Activated T-helper 1 cell treated with anti-CD3 and anti-CD28 coated beads, Interleukin-12 subunit alpha, Interleukin-12 subunit beta, Interleukin-2, Interleukin-4 antibody, amounts not matched to agents 30 ng/mL and 10 ng/mL and 1 ng/mL, durations not matched to agents 14 hours and 24 hours and 36 hours (primary cell): ENCODE measurements at regions not wholly inside any gene's neighbourhood (a gene's known extent, or its start where the extent isn't known, plus 50 kb on each side); places are given as distances from the start of the nearest gene placed in this dataset.
"Not testable (repeated sequence)": the region's sequence is repeated elsewhere in the genome, so short reads cannot be mapped to it uniquely, and the experiment has no call there.

Source experiments
- DNase-seq: peaks from one replicate; pipeline ENCODE4 v3.0.0; 2021; ENCODE audit warnings: low spot score
- H3K27ac Mint-ChIP-seq: one replicate; pipeline ENCODE4 v1.8.0; 2021; ENCODE audit warnings: mild to moderate bottlenecking, mixed read lengths
- H3K27me3 Mint-ChIP-seq: one replicate; pipeline ENCODE4 v1.8.0; 2022; ENCODE audit warnings: mild to moderate bottlenecking, moderate library complexity, mixed read lengths; ENCODE audit not compliant: insufficient read depth
- H3K36me3 Mint-ChIP-seq: one replicate; pipeline ENCODE4 v1.8.0; 2021; ENCODE audit warnings: low read depth, mixed read lengths
- H3K4me1 Mint-ChIP-seq: one replicate; pipeline ENCODE4 v1.8.0; 2021; ENCODE audit warnings: low read depth, mixed read lengths
- H3K4me3 Mint-ChIP-seq: one replicate; pipeline ENCODE4 v1.8.0; 2021; ENCODE audit warnings: mild to moderate bottlenecking, moderate library complexity, mixed read lengths
- H3K9me3 Mint-ChIP-seq: one replicate; pipeline ENCODE4 v1.8.0; 2021; ENCODE audit warnings: mixed read lengths
- intact Hi-C: fragments of 100-400 bp; cut with micrococcal nuclease; formaldehyde crosslinking; loops from one replicate; pipeline ENCODE4 v1.15.1; 2024

- Mint-ChIP-seq H3K4me3 (no peak overlapping the region), H3K4me1 (peaks cover 29% of the 10 kb centered on the region), H3K27me3 (no peaks in the 10 kb centered on the region), H3K27ac (no peak overlapping the region), H3K9me3 (no peaks in the 10 kb centered on the region), H3K36me3 (no peaks in the 10 kb centered on the region)
- DNase-seq: no peak
- intact Hi-C loops: no loop called here
Measured at GRCh38 chr6:118739696-118740353, 88.4 kb upstream of the CEP85L start.

DNA sequence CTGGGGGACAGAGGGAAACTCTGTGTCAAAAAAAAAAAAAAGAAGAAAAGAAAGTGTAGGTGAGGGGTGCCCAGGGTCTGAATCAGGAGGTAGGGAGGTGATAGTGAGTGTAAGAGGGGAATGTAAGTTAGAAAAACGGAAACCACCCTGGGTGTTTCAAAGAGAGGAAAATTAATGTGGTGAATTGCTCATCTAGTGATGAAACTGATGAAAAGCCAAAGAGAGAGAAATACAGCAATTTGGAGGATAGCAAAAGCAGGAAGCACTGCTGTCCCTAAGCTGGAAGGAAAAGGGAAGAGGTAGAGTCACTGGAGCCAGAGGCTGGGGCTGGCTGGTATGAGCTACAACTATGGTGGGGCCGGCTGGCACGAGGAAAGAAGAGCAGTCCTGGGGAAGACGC lies 85.0 kb upstream of the CEP85L start:
- H3K9me3 Mint-ChIP-seq: no peaks in the 10 kb centered on the region
- H3K27ac Mint-ChIP-seq: peak overlapping the region; percentile 65
- H3K27me3 Mint-ChIP-seq: no peaks in the 10 kb centered on the region
- intact Hi-C loops: loop anchor here (1.0 to 2.0 kb wide), 2 partner anchors 10 to 32 kb away; no protein-coding TSS in a partner anchor
- H3K4me3 Mint-ChIP-seq: no peak overlapping the region
- no peak for DNase-seq
- no peaks in the 10 kb centered on the region for H3K36me3 Mint-ChIP-seq
- H3K4me1 Mint-ChIP-seq: peaks cover 35% of the 10 kb centered on the region

DNA sequence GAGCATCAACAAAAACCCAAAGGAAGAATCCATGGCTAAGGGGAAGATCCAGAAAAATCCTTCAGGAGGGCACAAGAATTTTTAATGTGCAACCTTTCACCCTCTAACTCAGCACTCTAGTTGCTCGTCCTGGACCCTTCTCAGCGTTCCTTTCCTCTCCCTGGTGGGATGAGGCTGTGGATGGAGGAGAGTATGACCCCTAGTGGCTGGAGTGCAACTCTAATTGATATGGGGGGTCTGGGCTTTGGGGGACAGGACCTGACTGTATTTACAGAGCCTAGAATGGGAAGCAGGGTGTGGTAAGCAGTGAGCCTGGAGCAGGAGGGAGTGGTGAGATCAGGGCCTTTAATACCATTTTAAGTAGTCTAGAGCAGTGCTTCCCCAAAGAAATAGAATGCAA lies 83.9 kb upstream of the CEP85L start:
- Mint-ChIP-seq H3K4me3 (no peak overlapping the region), H3K4me1 (peaks cover 35% of the 10 kb centered on the region), H3K9me3 (no peaks in the 10 kb centered on the region), H3K27me3 (no peaks in the 10 kb centered on the region), H3K36me3 (no peaks in the 10 kb centered on the region), H3K27ac (peak overlapping the region; percentile 45)
- no peak for DNase-seq
- intact Hi-C loops: no loop called here

GRCh38 chr6:118725944-118726343 lies 74.6 kb upstream of the CEP85L start:
- Mint-ChIP-seq H3K27me3 (peaks cover 2% of the 10 kb centered on the region), H3K4me3 (peak overlapping the region; percentile 50), H3K36me3 (no peaks in the 10 kb centered on the region), H3K27ac (peak overlapping the region; percentile 86), H3K4me1 (peaks cover 40% of the 10 kb centered on the region), H3K9me3 (no peaks in the 10 kb centered on the region)
- DNase-seq: peak; percentile 28
- intact Hi-C loops: loop anchor here (1.0 to 2.0 kb wide), 8 partner anchors 10 to 117 kb away; no protein-coding TSS in a partner anchor

- Mint-ChIP-seq H3K27me3 (peaks cover 2% of the 10 kb centered on the region), H3K4me3 (peak overlapping the region; percentile 46), H3K4me1 (peaks cover 56% of the 10 kb centered on the region), H3K27ac (peak overlapping the region; percentile 40), H3K36me3 (no peaks in the 10 kb centered on the region), H3K9me3 (no peaks in the 10 kb centered on the region)
- no peak for DNase-seq
- intact Hi-C loops: loop anchor here (1.0 kb wide), 1 partner anchor 73 kb away; the partner anchor contains the start of gene CEP85L
Measured at GRCh38 chr6:118724211-118724610, 72.8 kb upstream of the CEP85L start.

DNA sequence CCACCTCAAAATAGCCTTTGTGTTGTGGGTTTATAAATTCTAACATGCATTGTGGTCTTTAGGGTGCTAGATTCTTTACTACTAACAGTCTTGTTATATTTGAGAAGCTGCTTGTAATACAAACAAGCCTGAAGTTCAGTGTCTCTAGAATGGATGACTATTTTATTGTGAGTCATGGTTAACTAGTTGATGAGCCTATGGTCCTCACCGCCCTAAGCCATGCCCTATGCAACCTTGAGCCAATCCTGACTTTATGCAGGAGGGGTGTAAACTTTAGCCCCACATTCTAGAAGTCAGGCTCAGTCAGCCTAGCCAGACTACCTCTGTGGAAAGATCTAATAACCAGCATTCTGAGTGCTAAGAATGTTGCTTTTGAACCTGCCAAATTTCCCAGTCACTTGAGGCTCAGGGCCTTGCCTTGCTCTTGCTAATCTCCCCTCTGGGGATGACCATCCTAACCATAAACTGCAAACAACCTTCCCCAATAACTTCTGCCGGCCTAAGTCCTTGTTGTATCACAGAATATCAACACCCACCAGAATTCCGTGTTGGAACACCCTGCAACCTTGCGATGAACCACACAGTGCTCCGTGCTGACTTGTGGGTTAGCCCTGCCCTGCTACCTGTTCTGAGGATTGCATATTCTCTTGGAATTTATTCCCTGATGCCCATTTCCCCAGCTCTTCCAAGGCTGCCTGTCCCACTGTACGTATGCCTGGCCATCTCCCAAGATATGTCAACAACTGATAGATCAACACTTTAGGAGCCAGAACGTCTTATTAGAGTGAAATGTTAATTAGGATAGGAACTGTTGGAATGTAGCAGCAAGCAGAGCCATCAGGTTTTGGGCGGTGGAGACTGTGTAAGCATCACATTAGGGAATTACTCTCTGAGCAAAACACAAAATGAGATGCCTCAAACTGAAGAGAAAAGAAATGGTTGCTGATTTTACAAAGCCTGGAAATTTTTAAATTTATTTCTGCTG lies 71.7 kb upstream of the CEP85L start:
- Mint-ChIP-seq H3K36me3 (no peaks in the 10 kb centered on the region), H3K4me3 (no peak overlapping the region), H3K27me3 (no peaks in the 10 kb centered on the region), H3K27ac (peak overlapping the region; percentile 43), H3K9me3 (no peaks in the 10 kb centered on the region), H3K4me1 (peaks cover 66% of the 10 kb centered on the region)
- DNase-seq: no peak
- intact Hi-C loops: no loop called here

DNA sequence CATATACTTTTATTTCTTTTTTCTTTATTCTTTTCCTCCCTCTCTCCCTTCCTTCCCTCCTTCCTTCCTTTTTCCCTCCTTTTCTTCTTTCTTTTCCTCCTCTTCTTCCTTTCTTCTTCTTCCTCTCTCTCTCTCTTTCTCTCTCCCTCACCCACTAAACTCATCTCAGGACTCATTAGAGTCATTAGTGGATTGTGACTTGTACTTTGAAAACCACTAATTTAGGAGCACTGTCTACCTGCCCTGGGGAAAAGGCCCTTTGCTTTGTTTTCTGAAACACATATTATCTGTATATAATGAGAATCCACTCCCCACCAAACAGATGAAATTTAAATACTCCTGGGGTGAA lies 68.7 kb upstream of the CEP85L start:
- Mint-ChIP-seq H3K27me3 (no peaks in the 10 kb centered on the region), H3K36me3 (no peaks in the 10 kb centered on the region), H3K4me3 (peak overlapping the region; percentile 51), H3K9me3 (no peaks in the 10 kb centered on the region), H3K27ac (peak overlapping the region; percentile 85), H3K4me1 (peaks cover 55% of the 10 kb centered on the region)
- intact Hi-C loops: no loop called here
- no peak for DNase-seq

DNA sequence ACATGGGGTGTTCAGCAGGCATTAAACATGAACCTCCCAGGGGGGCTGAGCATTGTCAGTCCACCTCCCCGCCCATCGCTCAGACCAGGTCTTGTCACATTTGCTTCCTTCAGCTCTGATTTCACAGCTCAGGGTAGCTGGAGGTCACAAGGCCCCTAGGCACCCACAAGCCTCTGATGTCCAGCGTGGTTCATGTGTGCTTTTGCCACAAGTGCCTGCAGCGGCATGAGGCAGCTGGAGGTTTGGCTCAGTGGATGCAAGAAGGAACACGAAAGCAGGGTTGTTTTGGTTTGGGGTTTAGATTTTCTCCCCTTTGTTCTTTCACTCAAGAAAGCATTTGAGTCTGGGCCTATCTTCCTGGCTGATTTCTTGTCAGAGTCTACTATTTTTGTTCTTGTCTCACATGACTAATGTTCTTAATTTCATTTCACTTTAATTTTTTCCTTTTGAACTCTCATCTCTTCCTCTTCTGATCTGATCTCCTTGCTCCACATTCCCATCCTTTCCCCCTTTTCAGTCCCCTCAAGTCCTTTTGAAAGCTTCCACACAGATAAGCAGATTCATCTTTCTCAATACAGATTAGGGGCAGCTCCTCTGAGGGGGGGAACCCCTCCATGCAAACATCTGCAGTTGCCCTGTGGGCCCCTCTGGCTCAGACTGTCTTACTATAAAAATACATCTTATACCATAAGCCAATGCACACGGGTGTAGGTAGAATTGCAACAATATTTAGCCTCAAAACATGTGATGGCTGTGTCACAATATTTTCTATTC lies 68.1 kb upstream of the CEP85L start:
- Mint-ChIP-seq H3K4me1 (peaks cover 53% of the 10 kb centered on the region), H3K9me3 (no peaks in the 10 kb centered on the region), H3K4me3 (peak overlapping the region; percentile 16), H3K27me3 (no peaks in the 10 kb centered on the region), H3K36me3 (no peaks in the 10 kb centered on the region), H3K27ac (peak overlapping the region; percentile 57)
- intact Hi-C loops: loop anchor here (1.0 kb wide), 1 partner anchor 9 kb away; no protein-coding TSS in a partner anchor
- DNase-seq: no peak

DNA sequence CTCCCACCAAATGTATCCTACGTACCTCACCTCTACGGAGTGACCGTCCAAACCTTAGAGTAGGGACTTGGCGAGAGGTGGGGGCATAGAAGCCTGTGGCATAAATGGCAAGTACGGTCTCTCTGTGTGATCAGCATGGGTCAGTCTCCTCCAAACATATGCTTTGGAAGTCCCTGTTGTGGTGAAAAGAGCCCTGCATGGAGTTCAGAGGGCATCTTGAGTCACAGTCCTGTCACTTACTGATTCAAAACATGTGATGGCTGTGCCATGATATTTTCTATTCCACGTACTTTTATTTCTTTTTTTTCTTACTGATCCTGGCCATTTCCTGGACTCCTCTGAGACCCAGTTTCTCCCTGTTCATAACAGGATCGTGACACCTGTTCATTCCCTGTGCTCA lies 67.5 kb upstream of the CEP85L start:
- H3K4me1 Mint-ChIP-seq: peaks cover 53% of the 10 kb centered on the region
- no peak overlapping the region for H3K4me3 Mint-ChIP-seq
- no peaks in the 10 kb centered on the region for H3K27me3 Mint-ChIP-seq
- no peaks in the 10 kb centered on the region for H3K36me3 Mint-ChIP-seq
- intact Hi-C loops: loop anchor here (1.0 kb wide), 1 partner anchor 9 kb away; no protein-coding TSS in a partner anchor
- no peak for DNase-seq
- H3K9me3 Mint-ChIP-seq: no peaks in the 10 kb centered on the region
- H3K27ac Mint-ChIP-seq: no peak overlapping the region

- no peak for DNase-seq
- peaks cover 55% of the 10 kb centered on the region for H3K4me1 Mint-ChIP-seq
- no peak overlapping the region for H3K4me3 Mint-ChIP-seq
- H3K27ac Mint-ChIP-seq: no peak overlapping the region
- H3K36me3 Mint-ChIP-seq: no peaks in the 10 kb centered on the region
- intact Hi-C loops: no loop called here
- H3K9me3 Mint-ChIP-seq: no peaks in the 10 kb centered on the region
- H3K27me3 Mint-ChIP-seq: no peaks in the 10 kb centered on the region
Measured at GRCh38 chr6:118718297-118718696, 66.9 kb upstream of the CEP85L start.

DNA sequence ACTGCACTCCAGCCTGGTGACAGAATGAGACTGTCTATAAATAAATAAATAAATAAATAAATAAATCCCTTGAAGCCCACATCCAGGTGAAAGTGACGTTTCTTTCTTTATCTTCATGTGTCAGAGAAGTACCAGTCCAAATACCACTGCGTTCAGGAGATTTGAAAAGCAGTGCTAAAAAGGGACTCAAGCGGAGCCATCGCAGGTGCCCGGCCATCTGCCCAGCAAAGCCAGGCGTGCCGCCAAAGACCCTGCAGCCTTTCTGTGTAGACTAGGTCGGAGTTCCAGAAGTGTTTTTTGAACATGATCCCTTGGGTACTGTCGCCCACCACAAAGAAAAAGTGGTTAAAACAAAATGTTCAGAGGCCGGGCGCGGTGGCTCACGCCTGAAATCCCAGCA lies 65.7 kb upstream of the CEP85L start:
- H3K4me3 Mint-ChIP-seq: no peak overlapping the region
- no peaks in the 10 kb centered on the region for H3K9me3 Mint-ChIP-seq
- no peaks in the 10 kb centered on the region for H3K36me3 Mint-ChIP-seq
- DNase-seq: no peak
- H3K27me3 Mint-ChIP-seq: no peaks in the 10 kb centered on the region
- no peak overlapping the region for H3K27ac Mint-ChIP-seq
- intact Hi-C loops: no loop called here
- peaks cover 57% of the 10 kb centered on the region for H3K4me1 Mint-ChIP-seq

DNA sequence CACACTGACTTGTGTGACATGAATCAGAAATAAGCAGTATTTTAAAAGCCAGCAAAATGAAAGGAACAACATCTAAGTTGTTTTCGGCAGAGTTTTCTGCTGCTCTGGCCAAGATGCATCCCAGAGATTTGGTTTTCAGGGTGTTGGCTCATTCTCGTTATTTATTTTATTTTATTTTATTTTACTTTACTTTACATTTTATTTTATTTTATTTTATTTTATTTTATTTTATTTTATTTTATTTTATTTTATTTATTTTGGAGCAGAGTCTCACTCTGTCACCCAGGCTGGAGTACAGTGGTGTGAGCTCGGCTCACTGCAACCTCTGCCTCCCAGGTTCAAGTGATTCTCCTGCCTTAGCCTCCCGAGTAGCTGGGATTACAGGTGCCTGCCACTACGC lies 64.5 kb upstream of the CEP85L start:
- H3K9me3 Mint-ChIP-seq, DNase-seq, H3K27ac Mint-ChIP-seq, intact Hi-C loops, H3K4me3 Mint-ChIP-seq, H3K27me3 Mint-ChIP-seq, H3K36me3 Mint-ChIP-seq: not testable (repeated sequence)
- peaks cover 69% of the 10 kb centered on the region for H3K4me1 Mint-ChIP-seq
